ENCODE measurements at regions not wholly inside any gene's neighbourhood (a gene's known extent, or its start where the extent isn't known, plus 50 kb on each side); places are given as distances from the start of the nearest gene placed in this dataset.
"Not testable (repeated sequence)": the region's sequence is repeated elsewhere in the genome, so short reads cannot be mapped to it uniquely, and the experiment has no call there.

- not testable (repeated sequence) for DNase-seq (ENCODE audit: low spot score)
These were observed 165.8 kb upstream of the COPS8 start for GRCh38 chr2:236919801-236920379.

GRCh38 chr2:236922061-236922460 lies 163.6 kb upstream of the COPS8 start:
- no peak for DNase-seq (ENCODE audit: low spot score)

- no peak for DNase-seq (ENCODE audit: low spot score)
These were observed 157.2 kb upstream of the COPS8 start for GRCh38 chr2:236928380-236929037.

GRCh38 chr2:236932831-236933361 lies 152.8 kb upstream of the COPS8 start:
- DNase-seq (ENCODE audit: low spot score), result no peak

- no peak for DNase-seq (ENCODE audit: low spot score)
These were observed 151.5 kb upstream of the COPS8 start for GRCh38 chr2:236934166-236934565.

- DNase-seq (ENCODE audit: low spot score), result no peak
These were observed 151.0 kb upstream of the COPS8 start for GRCh38 chr2:236934656-236935055.

GRCh38 chr2:236935083-236935482 lies 150.6 kb upstream of the COPS8 start:
- no peak for DNase-seq (ENCODE audit: low spot score)

GRCh38 chr2:236935631-236936445 lies 149.9 kb upstream of the COPS8 start:
- DNase-seq (ENCODE audit: low spot score), result no peak

- no peak for DNase-seq (ENCODE audit: low spot score)
These were observed 149.2 kb upstream of the COPS8 start for GRCh38 chr2:236936446-236936940.

- no peak for DNase-seq (ENCODE audit: low spot score)
These were observed 147.6 kb upstream of the COPS8 start for GRCh38 chr2:236938126-236938525.

- DNase-seq (ENCODE audit: low spot score), result no peak
These were observed 146.4 kb upstream of the COPS8 start for GRCh38 chr2:236939271-236939670.

- DNase-seq (ENCODE audit: low spot score), result peak; percentile 91
These were observed 145.9 kb upstream of the COPS8 start for GRCh38 chr2:236939721-236940231.

GRCh38 chr2:236940497-236940896 lies 145.2 kb upstream of the COPS8 start:
- no peak for DNase-seq (ENCODE audit: low spot score)

- DNase-seq (ENCODE audit: low spot score), result peak; percentile 60
These were observed 144.7 kb upstream of the COPS8 start for GRCh38 chr2:236940916-236941520.

- DNase-seq (ENCODE audit: low spot score), result no peak
These were observed 144.1 kb upstream of the COPS8 start for GRCh38 chr2:236941551-236941950.

GRCh38 chr2:236942554-236942953 lies 143.1 kb upstream of the COPS8 start:
- DNase-seq (ENCODE audit: low spot score), result no peak

- DNase-seq (ENCODE audit: low spot score), result no peak
These were observed 142.6 kb upstream of the COPS8 start for GRCh38 chr2:236943068-236943467.

GRCh38 chr2:236943841-236944513 lies 141.7 kb upstream of the COPS8 start:
- DNase-seq (ENCODE audit: low spot score), result no peak

- DNase-seq (ENCODE audit: low spot score), result no peak
These were observed 141.1 kb upstream of the COPS8 start for GRCh38 chr2:236944561-236944960.

- DNase-seq (ENCODE audit: low spot score), result no peak
These were observed 140.2 kb upstream of the COPS8 start for GRCh38 chr2:236945431-236946016.

- DNase-seq (ENCODE audit: low spot score), result peak; percentile 42
These were observed 138.8 kb upstream of the COPS8 start for GRCh38 chr2:236946871-236947270.

All from SK-N-DZ (cell line).